ENCODE measurements at regions not wholly inside any gene's neighbourhood (a gene's known extent, or its start where the extent isn't known, plus 50 kb on each side); places are given as distances from the start of the nearest gene placed in this dataset.
"Not testable (repeated sequence)": the region's sequence is repeated elsewhere in the genome, so short reads cannot be mapped to it uniquely, and the experiment has no call there.

DNA sequence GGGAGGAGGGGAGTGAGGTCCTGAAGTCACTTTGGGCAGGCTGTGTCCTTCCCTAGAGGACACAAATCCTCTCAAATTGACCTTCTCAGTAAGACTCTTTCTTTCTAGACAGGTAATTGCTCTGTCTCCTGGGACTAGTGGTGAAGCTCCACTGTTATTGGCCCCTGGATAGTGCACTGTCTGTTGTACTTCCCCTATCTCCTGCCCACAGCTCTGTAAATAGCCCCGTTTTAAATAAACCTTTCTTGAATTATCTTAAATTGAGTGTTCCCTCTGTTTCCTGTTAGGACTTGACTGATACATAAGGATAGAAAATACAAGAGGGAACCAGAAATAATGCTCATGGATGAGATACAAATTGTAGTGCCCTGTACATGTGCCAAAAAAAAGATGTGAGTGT is 229.5 kb upstream of the USP24 start:
- no peak for DNase-seq (ENCODE audit: low spot score)
- intact Hi-C loops (cut with DNase I) = no loop called here

DNA sequence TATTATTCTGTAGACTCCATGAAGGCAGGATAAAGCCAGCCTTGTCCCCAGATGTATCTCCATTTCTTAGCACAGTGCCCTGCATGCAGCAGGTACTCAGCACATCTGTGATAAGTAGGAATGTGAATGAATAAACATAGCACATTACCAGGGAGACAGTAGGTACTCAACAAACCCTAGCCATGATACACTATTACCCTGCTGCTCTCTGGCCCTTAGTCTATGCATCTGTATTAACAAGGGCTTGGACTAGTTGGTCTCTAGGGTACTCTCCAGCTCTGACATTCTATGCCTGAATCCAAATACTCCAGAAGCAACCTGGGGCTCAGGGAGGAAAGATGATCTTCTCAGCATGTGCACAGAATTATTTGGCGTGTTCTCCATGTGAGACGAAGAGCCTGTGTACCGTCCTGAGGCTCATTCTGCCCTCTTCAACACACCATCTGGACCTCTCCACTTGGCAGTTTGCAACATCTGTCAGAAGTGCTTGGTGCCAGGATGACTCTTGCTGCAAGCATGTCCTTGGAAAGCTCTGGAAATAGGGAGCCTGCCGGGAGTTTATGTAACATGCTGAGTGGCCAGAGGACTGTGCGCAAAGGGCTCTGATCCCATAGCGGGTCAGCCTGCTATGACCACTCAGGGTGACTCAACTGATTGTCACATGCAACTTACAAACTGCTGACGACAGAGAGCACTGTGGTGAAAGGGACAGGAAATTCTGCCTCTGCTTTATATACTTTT is 228.2 kb upstream of the USP24 start:
- peak; percentile 77 for DNase-seq (ENCODE audit: low spot score)
- intact Hi-C loops (cut with DNase I) = no loop called here

DNA sequence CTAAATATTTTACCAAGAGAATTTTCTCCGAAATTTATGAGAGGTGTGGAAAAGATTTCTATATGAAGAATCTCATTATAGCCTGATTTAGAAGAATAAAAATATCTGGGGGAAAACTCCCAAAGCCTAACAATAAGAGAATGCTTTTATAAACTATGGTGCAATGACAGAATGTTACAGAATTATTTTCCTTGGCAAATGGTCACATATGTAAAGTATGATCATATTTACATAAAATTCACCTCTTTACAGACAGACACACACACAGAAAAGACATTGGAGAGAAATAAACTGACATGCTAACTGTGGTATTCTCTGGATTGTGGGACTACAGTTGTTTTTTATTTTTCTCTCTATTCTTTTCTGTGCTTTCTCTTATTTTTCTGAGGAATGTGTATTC is 226.3 kb upstream of the USP24 start:
- intact Hi-C loops (cut with DNase I) = no loop called here
- DNase-seq (ENCODE audit: low spot score) = no peak

DNA sequence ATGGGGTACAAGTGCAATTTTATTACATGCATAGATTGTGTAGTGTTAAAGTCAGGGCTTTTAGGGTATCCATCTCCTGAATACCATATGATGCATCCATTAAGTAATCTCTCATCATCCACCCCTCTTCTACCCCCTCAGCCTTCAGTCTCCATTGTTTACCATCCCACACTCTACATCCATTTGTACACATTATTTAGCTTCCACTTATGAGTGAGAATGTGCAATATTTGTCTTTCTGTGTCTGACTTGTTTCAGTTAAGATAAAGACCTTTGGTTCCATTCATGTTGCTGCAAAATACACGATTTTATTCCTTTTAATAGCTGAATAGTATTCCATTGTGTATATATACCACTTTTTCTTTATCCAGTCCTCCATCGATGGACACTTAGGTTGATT is 222.5 kb upstream of the USP24 start:
- no peak for DNase-seq (ENCODE audit: low spot score)
- intact Hi-C loops (cut with DNase I) = no loop called here

DNA sequence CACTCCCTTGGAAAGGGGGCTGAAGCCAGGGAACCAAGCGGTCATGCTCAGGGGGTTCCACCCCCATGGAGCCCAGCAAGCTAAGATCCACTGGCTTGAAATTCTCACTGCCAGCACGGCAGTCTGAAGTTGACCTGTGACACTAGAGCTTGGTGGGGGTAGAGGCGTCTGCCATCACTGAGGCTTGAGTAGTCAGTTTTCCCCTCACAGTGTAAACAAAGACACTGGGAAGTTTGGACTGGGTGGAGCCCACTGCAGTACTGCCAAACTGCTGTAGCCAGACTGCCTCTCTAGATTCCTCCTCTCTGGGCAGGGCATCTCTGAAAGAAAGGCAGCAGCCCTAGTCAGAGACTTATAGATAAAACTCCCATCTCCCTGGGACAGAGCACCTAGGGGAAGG is 215.6 kb upstream of the USP24 start:
- intact Hi-C loops (cut with DNase I); DNase-seq (ENCODE audit: low spot score): not testable (repeated sequence)

DNA sequence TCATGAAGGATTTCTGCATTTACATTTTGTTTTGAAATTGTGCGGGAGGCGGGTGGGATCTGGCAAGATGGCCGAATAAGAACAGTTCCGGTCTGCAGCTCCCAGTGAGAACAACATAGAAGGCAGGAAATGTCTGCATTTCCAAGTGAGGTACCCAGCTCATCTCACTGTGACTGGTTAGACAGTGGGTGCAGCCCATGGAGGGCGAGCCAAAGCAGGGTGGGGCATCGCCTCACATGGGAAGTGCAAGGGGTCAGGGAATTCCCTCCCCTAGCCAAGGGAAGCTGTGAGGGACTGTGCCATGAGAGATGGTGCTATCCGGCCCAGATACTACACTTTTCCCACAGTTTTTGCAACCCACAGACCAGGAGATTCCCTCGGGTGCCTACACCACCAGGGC is 215.0 kb upstream of the USP24 start:
- intact Hi-C loops (cut with DNase I) = not testable (repeated sequence)

DNA sequence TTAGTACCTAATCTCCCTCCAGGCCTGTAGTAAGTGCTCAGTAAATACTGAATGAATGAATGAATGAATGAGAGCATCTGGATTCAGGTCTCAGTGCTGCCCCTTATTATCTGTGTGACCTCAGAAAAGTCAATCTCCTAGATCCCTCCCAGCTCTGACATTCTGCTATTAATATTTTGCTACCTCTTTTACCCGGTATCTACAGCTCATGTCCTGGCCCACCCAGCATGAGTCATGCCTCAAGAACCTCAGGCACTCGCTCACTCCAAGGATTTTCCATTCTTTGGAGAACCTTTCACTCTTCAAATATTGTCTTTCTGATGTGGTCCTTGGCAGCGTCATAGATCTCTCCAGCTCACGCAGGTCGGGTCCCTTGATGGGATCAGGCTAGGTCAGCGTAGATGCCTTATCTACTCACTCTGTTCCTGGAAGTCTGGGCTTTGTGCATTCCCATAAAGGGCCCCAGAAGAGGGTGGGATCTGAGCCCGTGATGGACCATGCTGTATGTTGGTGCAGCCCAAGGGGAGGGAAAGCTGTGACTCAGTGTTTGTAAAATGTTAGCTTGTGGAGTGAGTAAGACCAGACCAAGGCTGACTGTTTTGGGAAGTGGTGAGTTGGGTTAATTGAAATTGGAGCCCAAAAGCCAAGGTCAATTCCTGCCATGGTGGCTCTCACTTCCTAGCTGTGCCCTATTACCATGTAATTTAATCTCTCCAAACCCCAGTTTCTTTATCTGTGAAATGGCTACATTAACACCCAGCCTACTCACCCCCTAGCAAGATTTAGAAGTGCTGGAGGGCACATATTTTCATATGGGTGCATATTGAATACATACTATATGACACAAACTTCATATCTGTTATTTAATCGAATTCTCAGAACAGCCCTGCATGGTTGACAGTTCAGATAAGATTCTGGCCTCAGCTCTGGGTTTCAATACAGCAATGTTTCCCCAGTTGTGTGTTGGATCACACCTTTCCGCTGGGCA is 214.1 kb upstream of the USP24 start:
- DNase-seq (ENCODE audit: low spot score) = no peak
- intact Hi-C loops (cut with DNase I) = no loop called here

More for the DNA sequence above, 215.0 kb upstream of the USP24 start:
- not testable (repeated sequence) for DNase-seq (ENCODE audit: low spot score)

DNA sequence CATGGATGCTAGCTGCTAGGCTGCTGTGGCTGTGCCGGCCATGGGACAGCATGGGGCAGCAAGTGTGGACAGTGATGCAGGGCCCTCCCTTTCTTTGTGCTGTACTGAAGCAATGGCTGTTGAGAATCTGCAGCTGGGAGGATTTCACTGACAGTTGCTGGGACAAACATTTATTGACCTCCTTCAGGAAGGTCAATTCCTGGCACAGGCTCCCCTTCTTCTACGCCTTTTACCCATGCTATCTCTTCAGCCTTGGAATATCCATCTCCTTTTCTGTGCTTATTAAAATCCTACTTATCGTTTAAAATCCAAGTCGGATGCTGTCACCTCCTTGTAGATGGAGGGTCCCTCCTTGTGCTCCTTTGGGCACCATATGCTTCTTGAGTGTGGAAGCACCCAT is 213.1 kb upstream of the USP24 start:
- intact Hi-C loops (cut with DNase I) = no loop called here
- no peak for DNase-seq (ENCODE audit: low spot score)

DNA sequence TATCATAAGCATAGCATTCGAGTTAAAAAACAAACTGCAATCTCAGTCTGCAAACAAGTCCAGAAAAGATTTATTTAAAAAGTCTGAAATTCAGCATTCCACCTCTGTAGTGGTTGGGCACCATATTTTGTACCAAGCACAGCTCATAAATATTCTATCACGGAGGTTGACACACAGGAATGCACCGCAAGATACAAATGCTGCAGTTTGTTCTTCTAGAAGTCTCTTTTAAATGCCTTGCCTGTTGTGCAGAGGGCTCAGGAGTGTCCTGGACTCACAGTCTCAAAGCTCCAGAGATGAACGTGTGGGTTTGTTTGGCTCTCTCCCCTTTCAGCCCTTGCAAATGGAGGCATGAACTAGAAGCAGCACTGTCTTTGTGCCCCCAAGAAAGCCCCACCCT is 212.4 kb upstream of the USP24 start:
- intact Hi-C loops (cut with DNase I) = no loop called here
- DNase-seq (ENCODE audit: low spot score) = no peak

DNA sequence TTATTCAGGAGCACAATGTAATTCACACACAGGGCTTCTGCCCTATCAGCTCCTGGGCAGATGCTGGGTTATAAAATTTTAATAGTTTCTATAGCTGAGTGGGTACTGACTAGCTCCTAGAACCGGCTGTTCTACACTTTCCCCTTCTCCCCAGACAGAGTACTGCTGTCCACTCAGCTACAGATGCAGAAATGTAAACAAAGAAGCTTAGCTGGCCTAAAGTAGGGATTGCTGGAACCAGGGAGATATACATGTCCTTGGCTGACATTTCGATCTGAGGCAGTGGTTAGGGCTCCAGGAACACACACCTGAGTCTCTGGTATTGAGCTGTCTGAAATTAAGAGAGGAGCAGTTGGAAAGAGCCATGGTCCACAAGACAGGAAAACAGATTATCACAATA is 211.5 kb upstream of the USP24 start:
- DNase-seq (ENCODE audit: low spot score) = no peak
- intact Hi-C loops (cut with DNase I) = no loop called here

DNA sequence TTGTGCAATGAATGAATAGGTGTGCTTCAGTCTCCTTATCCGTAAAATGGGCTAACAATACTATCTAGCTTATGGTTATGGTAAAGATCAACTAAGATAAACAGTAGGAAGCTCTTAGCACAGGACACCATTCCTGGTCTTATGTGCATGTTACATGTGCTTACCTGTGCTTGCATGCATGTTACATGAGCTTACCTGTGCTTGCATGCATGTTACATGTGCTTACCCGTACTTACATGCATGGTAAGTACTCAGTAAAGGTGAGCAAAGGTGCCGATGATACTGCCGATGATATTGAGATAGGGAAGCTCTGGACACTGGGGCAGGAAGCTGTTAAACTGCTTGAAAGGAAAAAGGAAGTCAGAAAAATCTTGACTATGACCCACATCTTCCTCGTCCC is 211.0 kb upstream of the USP24 start:
- DNase-seq (ENCODE audit: low spot score) = no peak
- intact Hi-C loops (cut with DNase I) = no loop called here

DNA sequence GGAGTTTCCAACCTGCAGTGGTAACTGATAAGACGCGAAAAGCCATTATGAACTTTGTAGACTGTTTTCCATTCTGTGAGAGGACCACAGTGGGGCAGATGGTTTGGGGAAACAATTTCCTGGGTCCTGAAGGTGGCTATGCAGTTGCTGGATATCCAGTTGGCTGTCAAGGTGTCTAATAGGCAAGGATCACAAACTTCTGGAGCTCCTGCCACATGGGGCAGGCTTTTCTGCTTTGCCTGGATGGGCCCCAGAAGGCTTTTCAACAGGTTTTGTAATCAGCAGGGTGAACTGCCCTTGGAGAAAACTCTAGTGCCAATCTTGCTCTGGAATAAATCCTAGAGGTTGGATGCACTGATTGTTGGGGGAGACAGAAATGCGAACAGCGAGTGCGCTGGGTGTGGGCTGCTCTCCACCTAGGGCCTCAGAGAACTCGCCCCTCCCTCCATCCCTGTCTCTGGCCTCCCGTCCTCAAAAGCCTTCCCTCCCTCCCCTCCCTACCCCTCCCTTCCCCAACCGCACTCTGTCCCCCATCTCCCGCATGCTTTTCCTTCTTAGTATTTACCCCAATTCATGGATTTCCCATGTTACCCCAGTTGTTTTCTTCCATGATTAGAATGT is 210.3 kb upstream of the USP24 start:
- intact Hi-C loops (cut with DNase I) = no loop called here
- DNase-seq (ENCODE audit: low spot score) = no peak

DNA sequence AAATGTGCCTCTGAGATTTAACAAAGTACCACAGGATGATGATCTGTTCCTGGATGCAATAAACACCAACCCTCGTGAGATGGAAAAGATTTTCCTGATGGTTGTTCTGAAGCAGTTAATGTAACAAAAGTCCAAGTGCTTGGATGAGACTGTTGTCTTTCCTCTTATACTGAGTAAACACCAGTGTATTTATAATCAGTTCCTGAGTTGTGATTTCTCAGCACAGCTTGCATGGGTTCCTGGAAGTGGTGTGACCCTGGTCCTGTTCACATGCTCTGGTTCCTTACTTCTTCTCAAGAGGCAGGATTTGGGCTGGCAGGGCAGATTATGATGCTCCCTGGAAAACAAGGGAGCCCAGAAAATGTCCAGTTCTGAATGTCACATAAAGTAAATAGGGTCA is 208.2 kb upstream of the USP24 start:
- DNase-seq (ENCODE audit: low spot score) = no peak
- intact Hi-C loops (cut with DNase I) = no loop called here

DNA sequence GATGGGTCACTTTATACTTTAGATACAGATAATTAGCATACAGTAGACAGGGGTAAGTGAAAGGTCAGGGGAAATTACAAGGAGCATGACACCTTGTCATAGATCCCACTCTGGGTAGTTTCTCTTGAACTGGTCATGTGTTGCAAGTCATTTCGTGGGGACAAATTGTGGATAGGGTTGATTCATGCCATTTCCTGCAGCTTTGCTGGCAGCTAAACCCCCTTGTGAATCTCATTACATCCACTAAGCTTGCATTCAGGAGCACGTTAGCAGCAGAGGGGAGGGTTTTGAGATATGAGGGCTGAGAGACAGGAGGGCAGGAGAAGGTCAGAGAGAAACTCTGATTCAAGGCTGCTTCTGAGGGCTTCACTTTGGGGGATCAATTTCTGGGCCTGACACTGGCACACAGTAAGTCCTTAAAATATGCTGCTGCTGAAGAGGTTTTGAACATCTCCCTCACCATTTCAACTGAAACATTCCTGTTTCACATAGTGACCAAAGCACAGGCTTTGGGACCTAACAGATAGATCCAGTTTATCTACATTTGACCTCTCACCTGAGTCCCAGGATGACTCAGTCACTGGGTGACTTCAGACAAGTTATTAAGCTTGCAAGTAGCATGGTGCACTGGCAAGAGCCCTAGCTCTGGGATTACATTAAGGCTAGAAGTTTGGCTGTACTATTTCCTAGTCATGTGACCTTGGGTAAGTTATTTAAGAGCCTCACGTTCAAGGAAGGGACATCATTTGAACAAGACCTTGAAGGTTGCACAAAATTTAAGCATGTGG is 206.0 kb upstream of the USP24 start:
- intact Hi-C loops (cut with DNase I) = no loop called here
- no peak for DNase-seq (ENCODE audit: low spot score)

DNA sequence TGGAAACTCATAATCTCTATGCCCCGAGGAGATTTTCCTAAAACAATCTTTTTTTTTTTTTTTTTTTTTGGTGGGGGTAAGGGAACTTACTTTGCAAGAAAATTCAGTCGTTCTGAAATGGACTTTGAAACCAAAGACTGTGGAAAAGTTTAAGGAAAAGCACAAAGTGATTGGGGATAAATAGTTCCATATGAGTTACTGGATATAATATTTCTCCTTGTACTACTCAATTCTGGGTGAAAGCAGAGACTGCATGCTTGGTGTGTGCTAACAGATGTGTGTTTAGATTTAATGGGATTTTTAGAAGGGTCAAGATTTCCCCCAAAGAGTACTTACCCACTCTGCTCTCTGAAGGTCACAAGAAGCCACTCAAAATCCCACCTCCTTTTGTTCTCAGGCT is 204.9 kb upstream of the USP24 start:
- DNase-seq (ENCODE audit: low spot score) = no peak
- intact Hi-C loops (cut with DNase I) = no loop called here

DNA sequence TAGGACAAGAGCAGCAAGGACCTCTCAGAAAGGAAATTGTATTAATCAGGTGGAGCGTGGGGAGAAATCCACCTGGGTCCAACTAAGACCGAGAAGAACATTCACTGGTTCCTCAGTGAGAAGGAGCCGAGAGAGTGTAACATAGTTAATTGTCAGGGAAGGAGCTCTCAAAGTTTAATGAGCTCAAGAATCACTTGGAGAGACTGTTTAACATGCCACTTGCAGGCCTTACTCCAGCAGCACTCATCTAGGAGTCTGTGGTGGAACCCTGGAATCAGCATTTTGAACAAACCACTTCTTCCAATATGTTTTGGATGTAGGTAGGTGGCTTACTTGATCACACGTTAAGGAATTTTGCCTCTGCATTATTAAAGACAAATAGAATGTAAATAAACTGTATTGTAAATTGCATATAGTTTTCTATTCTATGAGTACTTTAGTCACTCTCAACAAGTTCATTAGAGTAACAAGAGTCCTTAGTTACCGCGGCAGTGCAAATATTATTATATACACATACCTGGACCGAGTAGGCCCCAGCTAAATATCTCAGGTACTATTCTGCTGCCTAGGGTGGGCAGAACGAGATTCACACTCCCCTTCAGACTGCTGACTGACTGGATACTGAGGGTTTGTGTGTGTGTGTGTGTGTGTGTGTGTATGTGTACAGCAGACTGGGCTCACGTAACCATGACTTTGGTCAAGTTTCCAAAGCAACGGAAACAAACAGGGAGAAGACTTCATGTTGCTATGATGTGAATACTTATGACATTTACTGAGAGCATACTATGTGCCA is 203.2 kb upstream of the USP24 start:
- DNase-seq (ENCODE audit: low spot score) = no peak
- intact Hi-C loops (cut with DNase I) = no loop called here

DNA sequence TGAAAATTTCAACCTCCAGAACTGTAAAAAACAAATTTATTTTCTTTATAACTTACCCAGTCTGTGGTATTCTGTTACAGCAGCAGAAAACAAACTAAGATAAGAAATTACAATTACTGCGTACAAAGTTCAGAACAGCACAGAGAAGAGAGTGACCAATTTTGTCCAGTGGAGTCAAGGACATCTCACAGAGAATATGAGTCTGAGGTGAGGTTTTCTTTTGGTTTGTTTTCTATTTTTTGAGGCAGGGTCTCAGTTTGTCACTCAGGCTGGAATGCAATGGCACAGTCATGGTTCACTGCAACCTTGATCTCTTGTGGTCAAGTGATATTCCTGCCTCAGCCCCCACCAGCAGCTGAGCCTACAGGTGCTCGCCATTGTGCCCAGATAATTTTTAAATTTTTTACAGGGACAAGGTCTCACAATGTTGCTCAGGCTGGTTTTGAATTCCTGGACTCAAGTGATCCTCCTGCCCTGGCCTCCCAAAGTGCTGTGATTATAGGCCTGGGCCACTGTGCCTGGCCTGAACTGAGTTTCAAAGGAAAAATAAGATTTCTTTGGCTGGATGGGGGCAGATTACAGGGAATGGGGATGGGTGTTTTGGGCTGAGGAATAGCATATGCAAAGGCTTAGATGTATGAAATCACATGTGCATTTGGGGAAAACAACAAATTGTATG is 201.1 kb upstream of the USP24 start:
- intact Hi-C loops (cut with DNase I) = no loop called here
- no peak for DNase-seq (ENCODE audit: low spot score)

DNA sequence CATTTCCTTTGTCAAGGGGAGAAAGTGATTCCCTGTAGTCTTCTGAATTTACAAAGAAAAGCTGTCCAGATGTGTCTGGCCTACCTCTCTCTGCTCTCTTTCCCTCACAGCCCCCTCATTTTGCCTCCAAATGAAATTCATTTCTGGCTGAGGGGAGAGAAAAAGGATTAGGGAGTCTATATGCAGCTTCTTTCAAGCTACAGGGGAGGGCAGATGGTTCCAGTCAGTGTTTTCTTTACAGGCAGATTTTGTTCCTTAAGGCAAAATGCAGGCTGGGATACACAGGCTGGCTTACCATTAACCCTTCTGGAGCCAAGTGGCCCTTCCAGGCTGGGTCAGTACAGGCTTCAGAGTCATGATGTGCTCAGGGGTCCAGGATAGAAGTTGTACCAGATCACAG is 198.1 kb upstream of the USP24 start:
- no peak for DNase-seq (ENCODE audit: low spot score)
- intact Hi-C loops (cut with DNase I) = no loop called here

All from cardiac septum (tissue), 1 donor.